ENCODE measurements at regions not wholly inside any gene's neighbourhood (a gene's known extent, or its start where the extent isn't known, plus 50 kb on each side); places are given as distances from the start of the nearest gene placed in this dataset.

GRCh38 chr16:17977260-17977659 lies 359.3 kb downstream of the NPIPA8 start:
- no peak for DNase-seq (ENCODE audit: low read depth)
- TF ChIP-seq CTCF (IDR thresholded peaks at IDR 0.05; ENCODE audit: insufficient read depth, low read length) = no peak
- no peak overlapping the region for H3K4me3 ChIP-seq (ENCODE audit: low read depth, low read length)

DNA sequence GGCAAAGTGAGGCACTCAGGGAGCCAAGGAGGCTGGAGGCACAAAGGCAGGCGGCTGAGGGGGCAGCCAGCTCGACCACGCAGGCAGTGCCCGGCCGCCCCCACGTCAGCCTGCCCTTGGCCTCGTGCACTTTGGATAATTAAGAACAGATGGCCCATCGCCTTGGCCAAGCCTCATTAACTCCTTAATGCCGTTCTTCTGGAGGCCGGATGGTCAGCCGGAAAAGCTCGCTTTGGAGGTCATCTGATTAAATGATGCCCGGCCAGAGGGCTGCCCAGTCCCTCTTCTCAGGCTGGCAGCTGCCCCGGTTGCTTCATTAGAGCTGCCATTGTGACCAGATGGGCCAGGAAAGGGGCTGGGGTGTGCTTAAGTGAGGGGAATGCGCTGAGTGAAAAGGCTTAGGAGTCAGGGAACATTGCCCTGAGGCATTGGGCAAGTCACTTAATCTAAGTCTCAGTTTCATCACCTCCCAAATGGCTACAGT lies 364.0 kb downstream of the NPIPA8 start:
- DNase-seq (ENCODE audit: low read depth) = no peak
- TF ChIP-seq CTCF (IDR thresholded peaks at IDR 0.05; ENCODE audit: insufficient read depth, low read length) = no peak

GRCh38 chr16:17970816-17971331 lies 365.7 kb downstream of the NPIPA8 start:
- no peak for TF ChIP-seq CTCF (IDR thresholded peaks at IDR 0.05; ENCODE audit: insufficient read depth, low read length)
- H3K4me3 ChIP-seq (ENCODE audit: low read depth, low read length) = no peak overlapping the region
- DNase-seq (ENCODE audit: low read depth) = no peak

More for the DNA sequence above, 364.0 kb downstream of the NPIPA8 start:
- no peak overlapping the region for H3K4me3 ChIP-seq (ENCODE audit: low read depth, low read length)

- H3K4me3 ChIP-seq (ENCODE audit: low read depth, low read length) = no peak overlapping the region
- TF ChIP-seq CTCF (IDR thresholded peaks at IDR 0.05; ENCODE audit: insufficient read depth, low read length) = no peak
- DNase-seq (ENCODE audit: low read depth) = no peak
Observed at GRCh38 chr16:17970157-17970765, 366.3 kb downstream of the NPIPA8 start.

GRCh38 chr16:17965133-17965900 lies 371.2 kb downstream of the NPIPA8 start:
- H3K4me3 ChIP-seq (ENCODE audit: low read depth, low read length) = no peak overlapping the region
- no peak for TF ChIP-seq CTCF (IDR thresholded peaks at IDR 0.05; ENCODE audit: insufficient read depth, low read length)
- DNase-seq (ENCODE audit: low read depth) = no peak

- no peak for DNase-seq (ENCODE audit: low read depth)
- H3K4me3 ChIP-seq (ENCODE audit: low read depth, low read length) = no peak overlapping the region
- no peak for TF ChIP-seq CTCF (IDR thresholded peaks at IDR 0.05; ENCODE audit: insufficient read depth, low read length)
Observed at GRCh38 chr16:17964196-17964595, 372.3 kb downstream of the NPIPA8 start.
